Keratinocyte (primary cell): ENCODE measurements at regions not wholly inside any gene's neighbourhood (a gene's known extent, or its start where the extent isn't known, plus 50 kb on each side); places are given as distances from the start of the nearest gene placed in this dataset.

Source experiments
- CTCF ChIP-seq, 3 experiments: IDR thresholded peaks in 1 of 3; conservative IDR thresholded peaks in 1 of 3; optimal IDR thresholded peaks in 1 of 3; 2 replicates in 2 of 3; 3 replicates in 1 of 3; pipeline versions ENCODE3 to v1.5.1; 2011; ENCODE audit warnings: low read length in 3 of 3, mild to moderate bottlenecking in 3 of 3, moderate library complexity in 2 of 3, control low read depth in 1 of 3, inconsistent platforms in 1 of 3; ENCODE audit not compliant: insufficient read depth in 2 of 3; ENCODE audit errors: extremely low read depth in 1 of 3
- EZH2 ChIP-seq: IDR thresholded peaks from one replicate; pipeline ENCODE4 v1.6.1; 2012; ENCODE audit warnings: inconsistent platforms, mild to moderate bottlenecking, low read length, moderate library complexity

GRCh38 chr1:198883184-198883583 is 244.3 kb downstream of the PTPRC start:
- TF ChIP-seq CTCF (optimal IDR thresholded peaks at IDR 0.05 in 1 of 3, IDR thresholded peaks at IDR 0.05 in 1 of 3, conservative IDR thresholded peaks at IDR 0.05 in 1 of 3; ENCODE audit: extremely low read depth in 1 of 3, insufficient read depth in 2 of 3, low read length in 3 of 3), result no peak
- TF ChIP-seq EZH2, result no peak
